H1 (cell line): ENCODE measurements at regions not wholly inside any gene's neighbourhood (a gene's known extent, or its start where the extent isn't known, plus 50 kb on each side); places are given as distances from the start of the nearest gene placed in this dataset.

Experiments used
- CTCF ChIA-PET: fragments of 300-600 bp; sonication (Branson Sonifier 250); formaldehyde crosslinking; loops from one replicate; lab custom pipeline; 2021; ENCODE audit not compliant: partially characterized antibody; lab: Charles Lee
- POLR2A ChIA-PET: fragments of 300-600 bp; sonication (Branson Sonifier 250); formaldehyde crosslinking; loops from one replicate; lab custom pipeline; 2021; ENCODE audit warnings: inconsistent platforms; ENCODE audit not compliant: partially characterized antibody; lab: Charles Lee
- DNase-seq, 2 experiments: peaks; one replicate each; pipeline versions ENCODE4 v3.0.0 to v3.0.0-alpha.2; 2010 to 2022; ENCODE audit warnings: low spot score in 2 of 2, low read depth in 1 of 2, mixed read lengths in 1 of 2
- FAIRE-seq: peaks from 2 replicates; lab custom pipeline; 2011; peaks lifted over from hg19 to GRCh38; lab: Jason Lieb, UNC
- H2AFZ ChIP-seq: 2 replicates; pipeline ENCODE4 v1.8.1; 2012; ENCODE audit warnings: low read length, inconsistent platforms
- H2AK5ac ChIP-seq: 2 replicates; pipeline ENCODE4 v1.6.1; 2013; ENCODE audit warnings: low read depth, low read length
- H2BK120ac ChIP-seq: replicated peaks from 2 replicates; pipeline ENCODE3; 2013; ENCODE audit warnings: low read depth, low read length, inconsistent platforms
- H2BK12ac ChIP-seq: 2 replicates; pipeline ENCODE4 v1.6.1; 2013; ENCODE audit warnings: low read depth, low read length
- H2BK15ac ChIP-seq: 2 replicates; pipeline ENCODE4 v1.6.1; 2013; ENCODE audit warnings: low read length
- H2BK20ac ChIP-seq: 2 replicates; pipeline ENCODE4 v1.6.1; 2013; ENCODE audit warnings: low read length
- H2BK5ac ChIP-seq: 2 replicates; pipeline ENCODE4 v1.6.1; 2013; ENCODE audit warnings: low read depth, low read length
- H3K14ac ChIP-seq: 2 replicates; pipeline ENCODE4 v1.6.1; 2013; ENCODE audit warnings: inconsistent platforms; ENCODE audit not compliant: insufficient read length
- H3K18ac ChIP-seq: 2 replicates; pipeline ENCODE4 v1.6.1; 2013; ENCODE audit warnings: low read length; ENCODE audit errors: extremely low read depth
- H3K23ac ChIP-seq: 2 replicates; pipeline ENCODE4 v1.6.1; 2013; ENCODE audit warnings: inconsistent platforms; ENCODE audit not compliant: insufficient read length
- H3K23me2 ChIP-seq: 2 replicates; pipeline ENCODE4 v1.6.1; 2013; ENCODE audit warnings: low read depth, low read length
- H3K27ac ChIP-seq: 2 replicates; pipeline ENCODE4 v1.6.1; 2011; ENCODE audit warnings: low read depth, low read length, inconsistent platforms
- H3K27me3 ChIP-seq, 4 experiments: replicated peaks in 1 of 4; 1 replicate in 1 of 4; 2 replicates in 3 of 4; pipeline versions ENCODE4 v1.6.1 to v1.8.1; 2011 to 2013; ENCODE audit warnings: low read length in 3 of 4, mild to moderate bottlenecking in 3 of 4, inconsistent platforms in 2 of 4, mixed read lengths in 2 of 4, moderate library complexity in 1 of 4; ENCODE audit not compliant: control insufficient read depth in 3 of 4, insufficient read depth in 3 of 4; ENCODE audit errors: extremely low read depth in 1 of 4
- H3K36me3 ChIP-seq, 4 experiments: 2 replicates each; pipeline versions ENCODE4 v1.6.1 to v1.8.1; 2011 to 2013; ENCODE audit warnings: mild to moderate bottlenecking in 4 of 4, low read length in 3 of 4, moderate library complexity in 2 of 4, control low read depth in 1 of 4, inconsistent platforms in 1 of 4; ENCODE audit not compliant: insufficient read depth in 4 of 4, control insufficient read depth in 2 of 4
- H3K4ac ChIP-seq: replicated peaks from 2 replicates; pipeline ENCODE3; 2013; ENCODE audit warnings: low read length, low read depth, mixed read lengths, inconsistent platforms; ENCODE audit not compliant: insufficient read length
- H3K4me1 ChIP-seq, 4 experiments: replicated peaks in 1 of 4; 1 replicate in 1 of 4; 2 replicates in 3 of 4; pipeline versions ENCODE4 v1.6.1 to v1.8.1; 2011 to 2013; ENCODE audit warnings: low read length in 3 of 4, inconsistent platforms in 2 of 4, mixed read lengths in 1 of 4; ENCODE audit not compliant: insufficient read depth in 4 of 4, control insufficient read depth in 3 of 4
- H3K4me2 ChIP-seq, 2 experiments: 2 replicates each; pipeline versions ENCODE4 v1.6.1 to v1.8.1; 2011 to 2013; ENCODE audit warnings: low read depth in 2 of 2, low read length in 2 of 2, control low read depth in 1 of 2, inconsistent platforms in 1 of 2, mild to moderate bottlenecking in 1 of 2; ENCODE audit not compliant: insufficient read depth in 1 of 2
- H3K4me3 ChIP-seq, 4 experiments: fragments of 200-600, 300-600 bp in 1 of 4; sonication (generic), shearing (Covaris generic), sonication (Bioruptor Twin) in 1 of 4; 2 replicates each; pipeline versions ENCODE4 v1.5.1 to v1.8.1; 2011 to 2016; ENCODE audit warnings: low read length in 4 of 4, low read depth in 3 of 4, control low read depth in 2 of 4, inconsistent platforms in 2 of 4, mild to moderate bottlenecking in 2 of 4, mixed read lengths in 1 of 4, moderate library complexity in 1 of 4; ENCODE audit not compliant: insufficient read depth in 2 of 4; ENCODE audit errors: extremely low read depth in 1 of 4
- H3K56ac ChIP-seq: replicated peaks from 2 replicates; pipeline ENCODE3; 2013; ENCODE audit warnings: low read depth, mild to moderate bottlenecking, mixed read lengths, low read length, inconsistent platforms; ENCODE audit not compliant: insufficient read length
- H3K79me1 ChIP-seq: 2 replicates; pipeline ENCODE4 v1.6.1; 2013; ENCODE audit warnings: low read depth, low read length, control low read depth
- H3K79me2 ChIP-seq, 2 experiments: 2 replicates each; pipeline versions ENCODE4 v1.6.1 to v1.8.1; 2012 to 2013; ENCODE audit warnings: low read length in 2 of 2, mild to moderate bottlenecking in 2 of 2, inconsistent platforms in 1 of 2; ENCODE audit not compliant: insufficient read depth in 2 of 2, control insufficient read depth in 1 of 2
- H3K9ac ChIP-seq, 4 experiments: replicated peaks in 1 of 4; 1 replicate in 1 of 4; 2 replicates in 3 of 4; pipeline versions ENCODE4 v1.6.1 to v1.8.1; 2011 to 2013; ENCODE audit warnings: low read depth in 3 of 4, low read length in 3 of 4, control low read depth in 2 of 4, mild to moderate bottlenecking in 2 of 4, moderate library complexity in 2 of 4, inconsistent platforms in 1 of 4; ENCODE audit errors: extremely low read depth in 1 of 4
- H3K9me3 ChIP-seq, 2 experiments: 2 replicates each; pipeline versions ENCODE4 v1.6.1 to v1.8.1; 2012 to 2013; ENCODE audit warnings: mild to moderate bottlenecking in 2 of 2, moderate library complexity in 2 of 2, control low read depth in 1 of 2, inconsistent platforms in 1 of 2, low read depth in 1 of 2, low read length in 1 of 2, mixed read lengths in 1 of 2; ENCODE audit not compliant: insufficient read depth in 2 of 2
- H4K20me1 ChIP-seq, 2 experiments: replicated peaks in 1 of 2; 2 replicates each; pipeline versions ENCODE3 to v1.8.1; 2011 to 2013; ENCODE audit warnings: inconsistent platforms in 2 of 2, low read length in 2 of 2, mild to moderate bottlenecking in 1 of 2; ENCODE audit not compliant: insufficient read depth in 2 of 2, control insufficient read depth in 1 of 2
- H4K5ac ChIP-seq: 2 replicates; pipeline ENCODE4 v1.6.1; 2013; ENCODE audit warnings: low read length, low read depth, mixed read lengths, inconsistent platforms; ENCODE audit not compliant: insufficient read length
- H4K8ac ChIP-seq: 2 replicates; pipeline ENCODE4 v1.8.0; 2013; ENCODE audit warnings: mild to moderate bottlenecking, moderate library complexity, low read length, inconsistent platforms; ENCODE audit not compliant: insufficient read depth; ENCODE audit errors: extremely low read depth
- H4K91ac ChIP-seq: replicated peaks from 2 replicates; pipeline ENCODE3; 2013; ENCODE audit warnings: low read length, mixed read lengths, inconsistent platforms; ENCODE audit not compliant: insufficient read length
- ATF2 ChIP-seq: IDR thresholded peaks from 2 replicates; pipeline ENCODE4 v1.6.1; 2012; ENCODE audit warnings: low read length, inconsistent platforms
- BACH1 ChIP-seq: IDR thresholded peaks from 2 replicates; pipeline ENCODE4 v1.6.1; 2012; ENCODE audit warnings: low read length, improper control_type of control experiment
- BRCA1 ChIP-seq: IDR thresholded peaks from 2 replicates; pipeline ENCODE4 v1.6.1; 2012; ENCODE audit warnings: low read depth, low read length, improper control_type of control experiment
- CHD2 ChIP-seq: IDR thresholded peaks from 2 replicates; pipeline ENCODE4 v1.6.1; 2012; ENCODE audit warnings: low read length, improper control_type of control experiment
- CTCF ChIP-seq, 3 experiments: IDR thresholded peaks; 1 replicate in 2 of 3; 2 replicates in 1 of 3; pipeline versions ENCODE4 v1.5.1 to v1.6.1; 2011; ENCODE audit warnings: low read length in 3 of 3, mild to moderate bottlenecking in 3 of 3, inconsistent platforms in 2 of 3, low read depth in 1 of 3, moderate library complexity in 1 of 3; ENCODE audit not compliant: insufficient read depth in 1 of 3; ENCODE audit errors: control extremely low read depth in 1 of 3
- EP300 ChIP-seq, 2 experiments: IDR thresholded peaks; 1 replicate in 1 of 2; 2 replicates in 1 of 2; pipeline ENCODE4 v1.6.1; 2011 to 2012; ENCODE audit warnings: low read depth in 2 of 2, low read length in 2 of 2, mild to moderate bottlenecking in 2 of 2, borderline replicate concordance in 1 of 2, inconsistent platforms in 1 of 2, moderate library complexity in 1 of 2
- EZH2 ChIP-seq: fragments of 200-600 bp; sonication (generic); IDR thresholded peaks from 2 replicates; pipeline ENCODE4 v1.7.1; 2012; ENCODE audit warnings: low read depth, mild to moderate bottlenecking, moderate library complexity, low read length, inconsistent platforms; ENCODE audit not compliant: severe bottlenecking
- MAX ChIP-seq: IDR thresholded peaks from 2 replicates; pipeline ENCODE4 v1.6.1; 2012; ENCODE audit warnings: inconsistent platforms
- SUZ12 ChIP-seq: fragments of 200-600 bp; sonication (generic); IDR thresholded peaks from 2 replicates; pipeline ENCODE4 v1.6.1; 2012; ENCODE audit warnings: mild to moderate bottlenecking, inconsistent platforms, low read length, moderate library complexity, mixed read lengths
- TEAD4 ChIP-seq: IDR thresholded peaks from 2 replicates; pipeline ENCODE4 v1.6.1; 2012; ENCODE audit warnings: low read depth, low read length, inconsistent platforms, mixed read lengths
- WGBS, 2 experiments: shearing (Covaris generic) in 1 of 2; methylation state at CpG; one replicate each; pipeline versions ENCODE4 v1.1.6 to v1.1.7; 2013 to 2015; ENCODE audit warnings: low lambda C conversion rate in 2 of 2, mixed read lengths in 2 of 2, inconsistent platforms in 1 of 2, low coverage in 1 of 2, missing lambda C conversion rate in 1 of 2; ENCODE audit not compliant: insufficient replicate concordance in 2 of 2, insufficient coverage in 1 of 2, insufficient read length in 1 of 2; ENCODE audit errors: extremely low coverage in 1 of 2, missing lambda C conversion rate in 1 of 2; 5-methylcytosine and 5-hydroxymethylcytosine counted together

GRCh38 chr9:119945686-119946085, 576.5 kb upstream of the BRINP1 start:
- H2AFZ ChIP-seq: no peak overlapping the region
- DNase-seq: no peak
- H3K4me2 ChIP-seq: no peak overlapping the region
- no peak overlapping the region for H2BK20ac ChIP-seq
- no peak overlapping the region for H3K14ac ChIP-seq
- no peak overlapping the region for H3K56ac ChIP-seq
- no peak overlapping the region for H3K4me3 ChIP-seq
- H4K8ac ChIP-seq: no peak overlapping the region
- H3K18ac ChIP-seq: no peak overlapping the region
- no peaks in the 10 kb centered on the region for H3K36me3 ChIP-seq
- WGBS, 2 experiments: 89% methylated on average over 7 of the region's 7 CpGs; no CpG with 5 or more reads in 1 of the 2 experiments
- no peaks in the 10 kb centered on the region for H4K20me1 ChIP-seq
- H3K23ac ChIP-seq: no peak overlapping the region
- no peaks in the 10 kb centered on the region for H3K23me2 ChIP-seq
- CTCF ChIA-PET: interaction anchor here (1.5 to 1.7 kb wide), 2 partner anchors 15 to 23 kb away, joined by 6 read pairs; no protein-coding TSS in a partner anchor
- H3K9me3 ChIP-seq: no peaks in the 10 kb centered on the region
- no peak overlapping the region for H2BK120ac ChIP-seq
- H3K4ac ChIP-seq: no peak overlapping the region
- H2BK12ac ChIP-seq: no peak overlapping the region
- H2BK5ac ChIP-seq: no peak overlapping the region
- no peaks in the 10 kb centered on the region for H3K79me1 ChIP-seq
- no peak overlapping the region for H4K5ac ChIP-seq
- H3K79me2 ChIP-seq: no peaks in the 10 kb centered on the region
- no peaks in the 10 kb centered on the region for H3K27me3 ChIP-seq
- no peak overlapping the region for H4K91ac ChIP-seq
- H2AK5ac ChIP-seq: no peak overlapping the region
- POLR2A ChIA-PET: no interaction called here
- FAIRE-seq: no peak
- H2BK15ac ChIP-seq: no peak overlapping the region
- H3K9ac ChIP-seq: no peak overlapping the region
- H3K4me1 ChIP-seq: no peaks in the 10 kb centered on the region; a peak in 1 of 7 replicates
- H3K27ac ChIP-seq: no peak overlapping the region
- TF ChIP-seq CHD2 (no peak), MAX (no peak), EP300 (IDR thresholded peaks at IDR 0.05; ENCODE audit: borderline replicate concordance in 1 of 2, low read depth in 2 of 2, low read length in 2 of 2) (no peak), SUZ12 (no peak), ATF2 (no peak), BRCA1 (no peak), BACH1 (no peak), EZH2 (no peak), TEAD4 (no peak), CTCF (IDR thresholded peaks at IDR 0.05; ENCODE audit: control extremely low read depth in 1 of 3, insufficient read depth in 1 of 3, low read depth in 1 of 3, low read length in 3 of 3) (no peak)
